ENCODE measurements at regions not wholly inside any gene's neighbourhood (a gene's known extent, or its start where the extent isn't known, plus 50 kb on each side); places are given as distances from the start of the nearest gene placed in this dataset.

GRCh38 chr10:128422190-128422589 is 296.0 kb upstream of the MKI67 start:
- Histone ChIP-seq H3K36me3 (ENCODE audit: control insufficient read depth in 2 of 3, insufficient read depth in 3 of 3, low read length in 3 of 3) (no peaks in the 10 kb centered on the region), H3K27ac (ENCODE audit: low read depth, low read length) (no peak overlapping the region), H3K9me3 (ENCODE audit: control insufficient read depth in 2 of 3, low read length in 3 of 3) (no peaks in the 10 kb centered on the region), H3K4me1 (ENCODE audit: control insufficient read depth in 2 of 2, insufficient read depth in 2 of 2, low read length in 2 of 2) (no peaks in the 10 kb centered on the region), H3K27me3 (ENCODE audit: control insufficient read depth in 2 of 2, insufficient read depth in 2 of 2, low read length in 2 of 2) (no peaks in the 10 kb centered on the region), H3K4me3 (ENCODE audit: low read length) (no peak overlapping the region)
- intact Hi-C loops (cut with micrococcal nuclease) = no loop called here
- CTCF ChIA-PET = no interaction called here
- POLR2A ChIA-PET = no interaction called here
- Mint-ChIP-seq H3K9me3 (peaks cover 0 to 6% (median 0%) of the 10 kb centered on the region in 11 donors), H3K4me3 (no peak overlapping the region), H3K27me3 (peaks cover 0 to 21% (median 12%) of the 10 kb centered on the region in 5 donors), H3K36me3 (no peaks in the 10 kb centered on the region), H3K4me1 (no peaks in the 10 kb centered on the region), H3K27ac (no peak overlapping the region)
- ATAC-seq (no peak), DNase-seq (no peak)

DNA sequence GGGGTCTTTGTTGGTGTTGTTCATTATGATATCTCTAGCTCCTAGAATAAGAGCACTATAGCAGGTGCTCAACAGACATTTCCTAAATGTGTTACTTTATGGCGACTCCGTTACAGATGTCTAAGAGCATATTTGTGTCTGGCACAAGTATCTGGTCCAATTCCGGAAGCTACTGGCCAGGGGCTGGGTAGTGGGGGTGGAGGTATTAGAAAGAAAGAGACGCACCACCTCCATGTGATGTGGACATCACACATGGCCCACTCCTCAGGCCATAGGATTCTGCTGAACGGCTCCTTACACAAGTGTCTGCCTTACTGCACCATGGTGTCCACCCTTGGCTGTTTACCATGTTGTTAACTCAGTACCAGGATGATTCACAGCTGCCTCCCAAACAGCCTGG is 296.8 kb upstream of the MKI67 start:
- Mint-ChIP-seq H3K4me3 (no peak overlapping the region), H3K27me3 (peaks cover 0 to 21% (median 12%) of the 10 kb centered on the region in 5 donors), H3K27ac (no peak overlapping the region), H3K4me1 (no peaks in the 10 kb centered on the region), H3K9me3 (peaks cover 0 to 6% (median 0%) of the 10 kb centered on the region in 11 donors), H3K36me3 (no peaks in the 10 kb centered on the region)
- no peaks in the 10 kb centered on the region for H3K9me3 ChIP-seq (ENCODE audit: control insufficient read depth in 2 of 3, low read length in 3 of 3)
- H3K4me3 ChIP-seq (ENCODE audit: low read length) = no peak overlapping the region
- no peak overlapping the region for H3K27ac ChIP-seq (ENCODE audit: low read depth, low read length)
- no peaks in the 10 kb centered on the region for H3K36me3 ChIP-seq (ENCODE audit: control insufficient read depth in 2 of 3, insufficient read depth in 3 of 3, low read length in 3 of 3)
- DNase-seq = no peak
- ChIA-PET POLR2A (no interaction called here), CTCF (no interaction called here)
- no peak for ATAC-seq
- no peaks in the 10 kb centered on the region for H3K27me3 ChIP-seq (ENCODE audit: control insufficient read depth in 2 of 2, insufficient read depth in 2 of 2, low read length in 2 of 2)
- intact Hi-C loops (cut with micrococcal nuclease) = no loop called here
- H3K4me1 ChIP-seq (ENCODE audit: control insufficient read depth in 2 of 2, insufficient read depth in 2 of 2, low read length in 2 of 2) = no peaks in the 10 kb centered on the region

DNA sequence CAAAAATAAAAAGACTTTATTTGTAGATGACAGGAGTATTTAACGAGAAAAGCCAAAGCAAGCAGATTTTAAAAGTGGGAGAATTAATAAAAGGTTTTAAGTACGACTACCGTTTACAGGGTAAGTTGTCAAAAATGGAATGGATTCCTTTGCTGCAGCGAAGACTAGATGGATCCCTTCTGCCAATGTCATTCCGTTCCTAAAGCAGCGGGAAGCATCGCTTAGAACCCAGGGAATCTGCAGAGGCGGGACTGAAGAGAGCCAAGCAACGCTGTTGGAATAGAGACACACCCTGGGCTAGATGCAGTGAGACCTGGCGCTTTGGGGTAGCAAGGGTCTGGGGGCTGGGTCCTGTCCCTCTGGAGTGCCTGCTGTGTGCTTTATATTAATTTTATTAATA is 303.1 kb upstream of the MKI67 start:
- ChIA-PET POLR2A (no interaction called here), CTCF (no interaction called here)
- ATAC-seq = no peak
- intact Hi-C loops (cut with micrococcal nuclease) = no loop called here
- no peaks in the 10 kb centered on the region for H3K4me1 Mint-ChIP-seq
- no peak overlapping the region for H3K4me3 Mint-ChIP-seq
- H3K27me3 Mint-ChIP-seq = peaks cover 0 to 13% (median 0%) of the 10 kb centered on the region in 5 donors
- no peaks in the 10 kb centered on the region for H3K36me3 Mint-ChIP-seq
- no peaks in the 10 kb centered on the region for H3K4me1 ChIP-seq (ENCODE audit: control insufficient read depth in 2 of 2, insufficient read depth in 2 of 2, low read length in 2 of 2)
- DNase-seq = no peak
- no peaks in the 10 kb centered on the region for H3K9me3 ChIP-seq (ENCODE audit: control insufficient read depth in 2 of 3, low read length in 3 of 3)
- no peaks in the 10 kb centered on the region for H3K36me3 ChIP-seq (ENCODE audit: control insufficient read depth in 2 of 3, insufficient read depth in 3 of 3, low read length in 3 of 3)
- H3K4me3 ChIP-seq (ENCODE audit: low read length) = no peak overlapping the region
- peaks cover 0 to 6% (median 0%) of the 10 kb centered on the region in 11 donors for H3K9me3 Mint-ChIP-seq
- H3K27ac ChIP-seq (ENCODE audit: low read depth, low read length) = no peak overlapping the region
- H3K27me3 ChIP-seq (ENCODE audit: control insufficient read depth in 2 of 2, insufficient read depth in 2 of 2, low read length in 2 of 2) = no peaks in the 10 kb centered on the region
- H3K27ac Mint-ChIP-seq = no peak overlapping the region

- Histone ChIP-seq H3K4me1 (ENCODE audit: control insufficient read depth in 2 of 2, insufficient read depth in 2 of 2, low read length in 2 of 2) (no peaks in the 10 kb centered on the region), H3K9me3 (ENCODE audit: control insufficient read depth in 2 of 3, low read length in 3 of 3) (no peaks in the 10 kb centered on the region), H3K27me3 (ENCODE audit: control insufficient read depth in 2 of 2, insufficient read depth in 2 of 2, low read length in 2 of 2) (no peaks in the 10 kb centered on the region), H3K4me3 (ENCODE audit: low read length) (no peak overlapping the region), H3K27ac (ENCODE audit: low read depth, low read length) (no peak overlapping the region), H3K36me3 (ENCODE audit: control insufficient read depth in 2 of 3, insufficient read depth in 3 of 3, low read length in 3 of 3) (no peaks in the 10 kb centered on the region)
- no peaks in the 10 kb centered on the region for H3K36me3 Mint-ChIP-seq
- H3K27ac Mint-ChIP-seq = no peak overlapping the region
- ATAC-seq = no peak
- H3K27me3 Mint-ChIP-seq = peaks cover 0 to 19% (median 0%) of the 10 kb centered on the region in 5 donors
- H3K4me3 Mint-ChIP-seq = no peak overlapping the region
- H3K4me1 Mint-ChIP-seq = no peaks in the 10 kb centered on the region
- DNase-seq = no peak
- POLR2A ChIA-PET = no interaction called here
- H3K9me3 Mint-ChIP-seq = peaks cover 0 to 6% (median 0%) of the 10 kb centered on the region in 11 donors
- CTCF ChIA-PET = no interaction called here
- intact Hi-C loops (cut with micrococcal nuclease) = no loop called here
Observed at GRCh38 chr10:128429835-128430513, 303.8 kb upstream of the MKI67 start.

DNA sequence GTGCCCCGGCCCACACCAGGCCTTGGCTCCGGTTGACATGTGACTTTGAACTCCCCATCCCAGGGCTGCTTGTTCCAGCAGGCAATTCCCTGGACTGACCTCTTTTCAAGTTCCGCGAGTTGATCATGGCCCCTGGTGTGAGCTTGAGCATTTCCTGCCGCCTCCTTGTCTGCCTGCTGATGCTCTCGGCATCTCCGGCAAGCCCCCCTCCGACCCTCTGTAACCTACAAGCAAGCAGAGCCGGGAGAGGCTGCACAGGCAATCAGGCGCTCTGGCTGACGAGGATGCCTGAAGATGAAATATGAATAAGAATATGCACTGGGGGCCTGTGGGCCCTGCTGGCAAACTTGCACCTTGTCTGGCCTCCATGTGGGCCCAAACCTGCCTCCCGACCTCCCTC is 304.9 kb upstream of the MKI67 start:
- Mint-ChIP-seq H3K27ac (no peak overlapping the region), H3K4me3 (no peak overlapping the region), H3K36me3 (no peaks in the 10 kb centered on the region), H3K9me3 (peaks cover 0 to 4% (median 0%) of the 10 kb centered on the region in 11 donors), H3K4me1 (no peaks in the 10 kb centered on the region), H3K27me3 (peaks cover 0 to 23% (median 4%) of the 10 kb centered on the region in 5 donors)
- no peaks in the 10 kb centered on the region for H3K27me3 ChIP-seq (ENCODE audit: control insufficient read depth in 2 of 2, insufficient read depth in 2 of 2, low read length in 2 of 2)
- no peak overlapping the region for H3K27ac ChIP-seq (ENCODE audit: low read depth, low read length)
- no peaks in the 10 kb centered on the region for H3K36me3 ChIP-seq (ENCODE audit: control insufficient read depth in 2 of 3, insufficient read depth in 3 of 3, low read length in 3 of 3)
- CTCF ChIA-PET = no interaction called here
- POLR2A ChIA-PET = no interaction called here
- no peak for ATAC-seq
- no peaks in the 10 kb centered on the region for H3K9me3 ChIP-seq (ENCODE audit: control insufficient read depth in 2 of 3, low read length in 3 of 3)
- no peak for DNase-seq
- H3K4me3 ChIP-seq (ENCODE audit: low read length) = no peak overlapping the region
- no peaks in the 10 kb centered on the region for H3K4me1 ChIP-seq (ENCODE audit: control insufficient read depth in 2 of 2, insufficient read depth in 2 of 2, low read length in 2 of 2)
- intact Hi-C loops (cut with micrococcal nuclease) = no loop called here

GRCh38 chr10:128431506-128431905 is 305.3 kb upstream of the MKI67 start:
- CTCF ChIA-PET = no interaction called here
- Mint-ChIP-seq H3K9me3 (peaks cover 0 to 4% (median 0%) of the 10 kb centered on the region in 11 donors), H3K4me1 (no peaks in the 10 kb centered on the region), H3K27me3 (peaks cover 0 to 23% (median 4%) of the 10 kb centered on the region in 5 donors), H3K36me3 (no peaks in the 10 kb centered on the region), H3K27ac (no peak overlapping the region), H3K4me3 (no peak overlapping the region)
- intact Hi-C loops (cut with micrococcal nuclease) = no loop called here
- no peaks in the 10 kb centered on the region for H3K27me3 ChIP-seq (ENCODE audit: control insufficient read depth in 2 of 2, insufficient read depth in 2 of 2, low read length in 2 of 2)
- no peak overlapping the region for H3K27ac ChIP-seq (ENCODE audit: low read depth, low read length)
- no peaks in the 10 kb centered on the region for H3K36me3 ChIP-seq (ENCODE audit: control insufficient read depth in 2 of 3, insufficient read depth in 3 of 3, low read length in 3 of 3)
- no peak overlapping the region for H3K4me3 ChIP-seq (ENCODE audit: low read length)
- ATAC-seq (no peak), DNase-seq (no peak)
- no peaks in the 10 kb centered on the region for H3K4me1 ChIP-seq (ENCODE audit: control insufficient read depth in 2 of 2, insufficient read depth in 2 of 2, low read length in 2 of 2)
- POLR2A ChIA-PET = no interaction called here
- no peaks in the 10 kb centered on the region for H3K9me3 ChIP-seq (ENCODE audit: control insufficient read depth in 2 of 3, low read length in 3 of 3)

- POLR2A ChIA-PET = no interaction called here
- CTCF ChIA-PET = no interaction called here
- no peaks in the 10 kb centered on the region for H3K36me3 ChIP-seq (ENCODE audit: control insufficient read depth in 2 of 3, insufficient read depth in 3 of 3, low read length in 3 of 3)
- no peak overlapping the region for H3K4me3 ChIP-seq (ENCODE audit: low read length)
- Mint-ChIP-seq H3K27ac (no peak overlapping the region), H3K27me3 (peaks cover 0 to 28% (median 4%) of the 10 kb centered on the region in 5 donors), H3K9me3 (peaks cover 0 to 4% (median 0%) of the 10 kb centered on the region in 11 donors), H3K4me3 (no peak overlapping the region), H3K4me1 (no peaks in the 10 kb centered on the region), H3K36me3 (no peaks in the 10 kb centered on the region)
- intact Hi-C loops (cut with micrococcal nuclease) = no loop called here
- H3K9me3 ChIP-seq (ENCODE audit: control insufficient read depth in 2 of 3, low read length in 3 of 3) = no peaks in the 10 kb centered on the region
- no peak overlapping the region for H3K27ac ChIP-seq (ENCODE audit: low read depth, low read length)
- no peaks in the 10 kb centered on the region for H3K27me3 ChIP-seq (ENCODE audit: control insufficient read depth in 2 of 2, insufficient read depth in 2 of 2, low read length in 2 of 2)
- H3K4me1 ChIP-seq (ENCODE audit: control insufficient read depth in 2 of 2, insufficient read depth in 2 of 2, low read length in 2 of 2) = no peaks in the 10 kb centered on the region
- no peak for DNase-seq
- ATAC-seq = no peak
Observed at GRCh38 chr10:128432011-128432410, 305.8 kb upstream of the MKI67 start.
